ENCODE measurements at regions not wholly inside any gene's neighbourhood (a gene's known extent, or its start where the extent isn't known, plus 50 kb on each side); places are given as distances from the start of the nearest gene placed in this dataset.
"Not testable (repeated sequence)": the region's sequence is repeated elsewhere in the genome, so short reads cannot be mapped to it uniquely, and the experiment has no call there.

- H3K36me3 ChIP-seq = peaks cover 0 to 26% (median 0%) of the 10 kb centered on the region in 9 donors
- intact Hi-C loops (cut with DNase I); H3K9me3 ChIP-seq; ATAC-seq; H3K27me3 ChIP-seq; H3K4me3 ChIP-seq: not testable (repeated sequence)
- peak overlapping the region; percentile 43 to 87 (median 80) for H3K27ac ChIP-seq
- DNase-seq = peak in 1 of 5 donors; percentile 13
- 58 to 80% (median 69%) methylated on average over 14 of the region's 14 CpGs for WGBS, 4 donors
- peaks cover 30 to 95% (median 74%) of the 10 kb centered on the region in 12 donors for H3K4me1 ChIP-seq
Measured at GRCh38 chr16:21514474-21514840, 84.9 kb upstream of the METTL9 start.

DNA sequence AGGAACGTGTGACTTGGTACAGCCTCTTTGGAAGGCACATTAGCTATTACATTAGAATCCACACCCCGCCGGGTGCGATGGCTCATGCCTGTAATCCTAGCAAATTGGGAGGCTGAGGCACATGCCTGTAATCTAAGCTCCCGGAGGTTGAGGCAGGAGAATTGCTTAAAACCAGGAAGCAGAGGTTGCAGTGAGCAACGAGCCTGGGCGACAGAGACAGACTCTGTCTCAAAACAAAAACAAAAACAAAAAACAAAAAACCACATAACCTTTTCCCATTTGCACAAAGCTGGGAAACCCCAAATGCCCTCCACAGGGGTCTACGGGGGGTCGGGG, 82.7 kb upstream of the METTL9 start:
- not testable (repeated sequence) for H3K9me3 ChIP-seq
- peak overlapping the region in 1 of 12 donors; percentile 20 for H3K4me3 ChIP-seq

DNA sequence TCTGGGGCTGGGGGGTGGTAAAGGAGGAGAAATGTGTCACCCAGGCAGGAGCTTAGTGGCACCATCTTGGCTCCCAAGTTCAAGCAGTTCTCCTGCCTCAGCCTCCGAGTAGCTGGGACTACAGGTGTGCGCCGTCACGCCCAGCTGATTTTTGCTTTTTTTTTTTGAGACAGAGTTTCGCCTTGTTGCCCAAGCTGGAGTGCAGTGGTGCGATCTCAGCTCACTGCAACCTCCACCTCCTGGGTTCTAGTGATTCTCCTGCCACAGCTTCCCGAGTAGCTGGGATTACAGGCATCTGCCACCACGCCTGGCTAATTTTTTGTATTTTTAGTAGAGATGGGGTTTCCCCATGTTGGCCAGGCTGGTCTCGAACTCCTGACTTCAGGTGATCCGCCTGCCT, 82.1 kb upstream of the METTL9 start:
- H3K27me3 ChIP-seq; H3K9me3 ChIP-seq; H3K36me3 ChIP-seq; intact Hi-C loops (cut with DNase I); ATAC-seq: not testable (repeated sequence)
- H3K27ac ChIP-seq = peak overlapping the region; percentile 20 to 87 (median 73)
- WGBS, 4 donors = 81 to 87% (median 85%) methylated on average over 10 of the region's 10 CpGs
- DNase-seq = peak in 2 of 5 donors; percentile 3 to 17
- peak overlapping the region in 5 of 12 donors; percentile 7 to 37 (median 35) for H3K4me3 ChIP-seq
- H3K4me1 ChIP-seq = peaks cover 10 to 83% (median 54%) of the 10 kb centered on the region in 12 donors

More for the DNA sequence above, 82.7 kb upstream of the METTL9 start:
- ATAC-seq; intact Hi-C loops (cut with DNase I); DNase-seq; H3K27me3 ChIP-seq: not testable (repeated sequence)
- peaks cover 0 to 13% (median 0%) of the 10 kb centered on the region in 9 donors for H3K36me3 ChIP-seq
- H3K27ac ChIP-seq = peak overlapping the region in 11 of 12 donors; percentile 51 to 87 (median 77)
- peaks cover 14 to 86% (median 58%) of the 10 kb centered on the region in 12 donors for H3K4me1 ChIP-seq
- 45 to 54% (median 51%) methylated on average over 7 to 9 of the region's 9 CpGs for WGBS, 4 donors

GRCh38 chr16:21519361-21520133, 79.8 kb upstream of the METTL9 start:
- ATAC-seq (peak in 1 of 4 donors; percentile 1), DNase-seq (peak in 2 of 5 donors; percentile 35 to 74)
- intact Hi-C loops (cut with DNase I) = not testable (repeated sequence)

DNA sequence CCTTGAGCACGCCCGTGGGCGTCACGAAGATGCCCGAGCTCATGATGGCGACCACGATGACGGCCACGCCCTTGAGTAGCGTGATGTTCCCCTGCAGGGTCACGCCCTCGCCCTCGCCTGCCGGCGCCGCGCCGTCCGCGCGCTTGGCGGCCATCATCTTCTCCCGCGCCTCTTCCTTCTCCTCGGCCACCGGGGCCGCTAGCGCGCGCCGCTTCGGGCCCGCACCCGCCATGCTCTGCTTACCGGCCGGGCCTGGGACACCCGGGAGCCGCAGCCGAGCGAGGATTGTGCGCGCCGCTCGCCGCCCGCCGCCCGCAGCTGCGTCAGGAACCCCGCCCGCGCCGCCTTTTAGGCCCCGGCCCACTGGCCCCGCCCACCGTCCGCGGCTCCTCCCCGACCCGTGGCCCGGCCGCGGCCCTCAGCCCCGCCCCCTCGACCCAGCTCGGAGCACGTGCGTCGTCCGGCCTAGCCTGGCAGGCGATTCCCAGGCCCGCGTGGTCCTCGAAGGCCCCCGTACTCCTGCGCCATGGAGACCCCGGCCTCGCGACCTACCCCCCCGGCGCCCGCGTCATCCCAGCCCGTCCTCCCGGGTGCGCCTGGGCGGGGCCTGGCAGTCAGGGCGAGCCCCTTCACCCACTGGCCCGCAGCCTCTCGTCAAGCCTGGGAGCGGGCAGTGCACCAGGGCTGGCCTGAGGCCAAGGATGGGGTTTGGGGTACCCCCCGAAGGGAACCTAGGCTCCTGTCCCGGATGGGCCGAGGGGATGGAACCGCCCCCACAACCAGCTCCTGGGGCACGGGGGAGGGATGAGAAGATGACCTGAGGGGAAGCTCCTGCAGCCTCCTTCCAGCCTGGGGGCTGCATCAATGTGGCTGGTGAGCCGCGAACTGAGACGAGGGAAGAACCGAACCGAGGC, 79.0 kb upstream of the METTL9 start:
- peak; percentile 98 to 100 (median 99) for DNase-seq
- intact Hi-C loops (cut with DNase I); H3K27me3 ChIP-seq; H3K36me3 ChIP-seq; H3K9me3 ChIP-seq: not testable (repeated sequence)
- peak; percentile 72 to 94 (median 85) for ATAC-seq
- peaks cover 0 to 52% (median 28%) of the 10 kb centered on the region in 12 donors for H3K4me1 ChIP-seq
- 0 to 4% (median 3%) methylated on average over 32 to 99 of the region's 101 CpGs for WGBS, 4 donors
- peak overlapping the region; percentile 63 to 94 (median 82) for H3K4me3 ChIP-seq
- H3K27ac ChIP-seq = peak overlapping the region; percentile 80 to 98 (median 95)
- TF ChIP-seq POLR2A (IDR thresholded peaks at IDR 0.05) = peak; percentile 80 to 97
- TF ChIP-seq, protein P1, sequence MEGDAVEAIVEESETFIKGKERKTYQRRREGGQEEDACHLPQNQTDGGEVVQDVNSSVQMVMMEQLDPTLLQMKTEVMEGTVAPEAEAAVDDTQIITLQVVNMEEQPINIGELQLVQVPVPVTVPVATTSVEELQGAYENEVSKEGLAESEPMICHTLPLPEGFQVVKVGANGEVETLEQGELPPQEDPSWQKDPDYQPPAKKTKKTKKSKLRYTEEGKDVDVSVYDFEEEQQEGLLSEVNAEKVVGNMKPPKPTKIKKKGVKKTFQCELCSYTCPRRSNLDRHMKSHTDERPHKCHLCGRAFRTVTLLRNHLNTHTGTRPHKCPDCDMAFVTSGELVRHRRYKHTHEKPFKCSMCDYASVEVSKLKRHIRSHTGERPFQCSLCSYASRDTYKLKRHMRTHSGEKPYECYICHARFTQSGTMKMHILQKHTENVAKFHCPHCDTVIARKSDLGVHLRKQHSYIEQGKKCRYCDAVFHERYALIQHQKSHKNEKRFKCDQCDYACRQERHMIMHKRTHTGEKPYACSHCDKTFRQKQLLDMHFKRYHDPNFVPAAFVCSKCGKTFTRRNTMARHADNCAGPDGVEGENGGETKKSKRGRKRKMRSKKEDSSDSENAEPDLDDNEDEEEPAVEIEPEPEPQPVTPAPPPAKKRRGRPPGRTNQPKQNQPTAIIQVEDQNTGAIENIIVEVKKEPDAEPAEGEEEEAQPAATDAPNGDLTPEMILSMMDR (IDR thresholded peaks at IDR 0.05) = peak in 1 of 12 donors; percentile 9

More at GRCh38 chr16:21519361-21520133, 79.8 kb upstream of the METTL9 start:
- peaks cover 0 to 60% (median 35%) of the 10 kb centered on the region in 12 donors for H3K4me1 ChIP-seq
- H3K27me3 ChIP-seq, H3K36me3 ChIP-seq, H3K9me3 ChIP-seq: not testable (repeated sequence)
- peak overlapping the region; percentile 63 to 94 (median 82) for H3K4me3 ChIP-seq
- H3K27ac ChIP-seq = peak overlapping the region; percentile 80 to 98 (median 95)
- 0 to 1% (median 1%) methylated on average over 22 to 50 of the region's 52 CpGs for WGBS, 4 donors

DNA sequence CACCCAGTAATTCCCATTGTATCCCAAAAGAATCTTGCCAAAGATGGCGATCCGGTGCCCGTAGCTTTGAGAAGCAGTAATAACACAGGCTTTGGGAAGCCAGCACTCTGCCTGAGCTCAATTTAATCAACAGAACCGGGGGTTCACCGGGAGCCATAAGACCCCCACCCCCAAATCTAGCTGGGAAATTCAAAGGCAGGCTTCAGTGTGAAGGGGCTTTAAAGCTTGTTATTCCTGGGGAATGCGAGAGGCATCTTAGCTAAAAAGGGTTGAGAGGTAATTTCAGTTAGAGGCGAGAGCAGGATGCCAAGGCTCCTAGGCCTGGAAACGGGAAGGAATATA, 78.4 kb upstream of the METTL9 start:
- intact Hi-C loops (cut with DNase I) = not testable (repeated sequence)

DNA sequence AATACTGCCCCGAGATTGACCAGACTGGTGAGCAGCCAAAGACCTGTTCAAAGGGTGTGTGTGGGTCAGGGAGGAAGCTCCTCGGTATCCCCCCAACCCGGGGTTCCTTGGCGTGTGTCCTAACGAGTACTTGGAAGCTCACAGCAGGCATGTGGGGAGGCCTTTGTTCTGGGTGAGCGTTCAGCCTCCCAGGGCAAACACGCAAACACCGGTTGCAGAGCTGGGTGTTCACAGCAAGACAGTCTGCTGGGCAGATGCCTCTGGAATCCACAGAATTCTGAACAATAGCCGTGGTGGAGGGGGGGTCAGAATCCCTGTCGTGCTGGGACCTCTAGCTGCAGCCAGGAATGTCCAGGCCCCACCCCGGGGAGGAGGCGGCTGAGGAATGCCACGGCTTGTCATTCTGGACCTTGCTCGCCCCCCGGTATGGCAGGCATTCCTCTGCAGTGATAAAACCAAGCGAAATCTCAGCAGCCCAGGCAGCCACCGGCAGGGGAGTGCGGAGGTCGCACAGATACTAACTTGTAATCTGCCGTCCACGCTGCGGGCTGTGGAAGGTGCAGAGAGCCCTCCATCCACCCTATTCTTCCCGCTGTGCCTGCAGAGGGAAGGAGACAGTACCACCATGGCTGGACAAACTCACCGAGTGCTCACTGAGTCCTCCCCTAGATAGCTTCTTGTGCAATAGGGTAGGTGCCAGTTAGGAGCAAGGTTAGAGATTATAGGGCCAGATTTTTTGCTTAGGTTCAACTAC, 77.8 kb upstream of the METTL9 start:
- H3K4me3 ChIP-seq = peak overlapping the region in 4 of 12 donors; percentile 1 to 25 (median 13)
- peak overlapping the region in 11 of 12 donors; percentile 37 to 98 (median 95) for H3K27ac ChIP-seq
- H3K36me3 ChIP-seq; H3K27me3 ChIP-seq; H3K9me3 ChIP-seq; intact Hi-C loops (cut with DNase I): not testable (repeated sequence)
- peak in 2 of 5 donors; percentile 45 to 51 for DNase-seq
- peak in 1 of 4 donors; percentile 2 for ATAC-seq
- WGBS, 4 donors = 26 to 53% (median 27%) methylated on average over 8 to 24 of the region's 24 CpGs
- peaks cover 0 to 40% (median 21%) of the 10 kb centered on the region in 12 donors for H3K4me1 ChIP-seq

More for the DNA sequence above, 78.4 kb upstream of the METTL9 start:
- H3K36me3 ChIP-seq, H3K27me3 ChIP-seq, ATAC-seq, H3K9me3 ChIP-seq: not testable (repeated sequence)
- peak in 1 of 5 donors; percentile 14 for DNase-seq
- Histone ChIP-seq H3K4me1 (peaks cover 0 to 45% (median 26%) of the 10 kb centered on the region in 12 donors), H3K4me3 (peak overlapping the region in 5 of 12 donors; percentile 80 to 94 (median 90)), H3K27ac (peak overlapping the region in 11 of 12 donors; percentile 37 to 98 (median 95))
- WGBS, 4 donors = 56 to 61% (median 56%) methylated on average over 7 to 8 of the region's 8 CpGs; no CpG with 5 or more reads in 1 of the 4 donors

DNA sequence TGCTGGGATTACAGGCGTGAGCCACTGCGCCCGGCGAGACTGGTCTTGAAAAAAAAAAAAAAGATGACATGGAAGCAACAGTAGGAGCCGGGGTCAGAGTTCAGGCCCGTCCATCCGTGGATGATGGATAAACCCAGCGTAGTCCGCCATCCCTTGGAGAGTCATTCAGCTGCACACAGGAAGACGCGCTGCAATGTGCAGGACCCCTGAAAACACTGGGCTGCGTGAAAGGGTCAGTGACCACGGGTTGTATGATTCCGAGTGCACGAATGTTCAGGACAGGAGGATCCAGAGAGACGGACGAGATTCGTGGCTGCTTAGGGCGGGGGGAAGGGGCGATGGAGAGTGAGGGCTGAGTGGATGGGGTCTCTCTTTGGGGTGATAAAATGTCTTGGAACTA, 76.5 kb upstream of the METTL9 start:
- 90 to 96% (median 94%) methylated on average over 20 of the region's 20 CpGs for WGBS, 4 donors
- DNase-seq = peak in 3 of 5 donors; percentile 1 to 26 (median 23)
- H3K36me3 ChIP-seq; intact Hi-C loops (cut with DNase I); H3K4me3 ChIP-seq; H3K27ac ChIP-seq; H3K27me3 ChIP-seq; ATAC-seq; H3K9me3 ChIP-seq: not testable (repeated sequence)
- H3K4me1 ChIP-seq = peaks cover 0 to 29% (median 15%) of the 10 kb centered on the region in 12 donors
